OCI-LY3 (cell line): ENCODE measurements at regions not wholly inside any gene's neighbourhood (a gene's known extent, or its start where the extent isn't known, plus 50 kb on each side); places are given as distances from the start of the nearest gene placed in this dataset.

ENCODE experiments used
- CTCF ChIP-seq: fragments of 200-600, 300-600 bp; sonication (generic); IDR thresholded peaks from 2 replicates; pipeline ENCODE4 v1.5.1; 2014; ENCODE audit warnings: antibody characterized with exemption, low read length, low read depth
- EZH2phosphoT487 ChIP-seq: fragments of 200-600 bp; shearing (Covaris generic); IDR thresholded peaks from 2 replicates; pipeline ENCODE4 v1.6.1; 2018; ENCODE audit warnings: antibody characterized with exemption, mixed run types, low read depth

GRCh38 chr11:133699071-133699470 is 146.2 kb downstream of the SPATA19 start:
- TF ChIP-seq CTCF (no peak), EZH2phosphoT487 (no peak)
